Heart left ventricle (tissue), 16 donors: ENCODE measurements at regions not wholly inside any gene's neighbourhood (a gene's known extent, or its start where the extent isn't known, plus 50 kb on each side); places are given as distances from the start of the nearest gene placed in this dataset.

Experiments used
- ATAC-seq, 4 donors: fragments of 200-7000 bp; cut with Tn5 transposase; one replicate each; pipeline ENCODE4 v1.9.1; 2020 to 2022; ENCODE audit warnings: moderate library complexity in 4 of 4, mild to moderate bottlenecking in 3 of 4, moderate number of reproducible peaks in 1 of 4
- DNase-seq, 5 donors: peaks; one replicate each; pipeline ENCODE4 v3.0.0-alpha.2; 2020
- H3K27ac ChIP-seq, 12 donors: fragments of 200-600 bp; sonication (generic) in 4 of 12; one replicate each; pipeline versions ENCODE4 v1.5.0 to v1.8.0; 2016 to 2022; ENCODE audit warnings: mild to moderate bottlenecking in 2 of 12
- H3K27me3 ChIP-seq, 9 donors: fragments of 200-600 bp; sonication (generic) in 2 of 9; one replicate each; pipeline versions ENCODE4 v1.5.1 to v1.8.0; 2016 to 2022; ENCODE audit warnings: mild to moderate bottlenecking in 3 of 9
- H3K36me3 ChIP-seq, 9 donors: fragments of 200-600 bp; sonication (generic) in 2 of 9; one replicate each; pipeline versions ENCODE4 v1.5.0 to v1.8.0; 2018 to 2022; ENCODE audit warnings: mild to moderate bottlenecking in 2 of 9
- H3K4me1 ChIP-seq, 12 donors: fragments of 200-600 bp; sonication (generic) in 4 of 12; one replicate each; pipeline versions ENCODE4 v1.5.0 to v1.8.0; 2016 to 2022; ENCODE audit warnings: mild to moderate bottlenecking in 3 of 12
- H3K4me3 ChIP-seq, 12 donors: fragments of 200-600 bp; sonication (generic) in 4 of 12; one replicate each; pipeline versions ENCODE4 v1.5.0 to v1.8.0; 2017 to 2022; ENCODE audit warnings: mild to moderate bottlenecking in 9 of 12, moderate library complexity in 4 of 12
- H3K9me3 ChIP-seq, 12 donors: fragments of 200-600 bp; sonication (generic) in 4 of 12; one replicate each; pipeline versions ENCODE4 v1.5.0 to v1.8.0; 2016 to 2022; ENCODE audit warnings: mild to moderate bottlenecking in 1 of 12
- CTCF ChIP-seq, 12 donors: fragments of 200-600 bp; sonication (generic) in 4 of 12; IDR thresholded peaks; one replicate each; pipeline versions ENCODE4 v1.5.0 to v1.8.0; 2018 to 2022; ENCODE audit warnings: antibody characterized with exemption in 12 of 12, mild to moderate bottlenecking in 5 of 12
- POLR2A ChIP-seq, 2 donors: fragments of 450-650 bp; IDR thresholded peaks; one replicate each; pipeline ENCODE4 v1.6.1; 2017; ENCODE audit warnings: antibody characterized with exemption in 2 of 2, mild to moderate bottlenecking in 2 of 2, moderate library complexity in 2 of 2
- whole genome bisulfite sequencing, 4 donors: extraction: QIAGEN DNeasy Blood & Tissue Kit in 2 of 4; methylation state at CpG; one replicate each; pipeline versions ENCODE4 v1.1.5 to v1.1.7; 2013 to 2018; 5-methylcytosine and 5-hydroxymethylcytosine counted together
- intact Hi-C, 10 donors: fragments of 100-400 bp; cut with DNase I; formaldehyde crosslinking; loops; one replicate each; pipeline versions ENCODE4 v1.11.1 to v1.14.2; 2022
- donor health status: ischemic (EF 13 %, LVEDD 7.1; RV severe dilation, severe dysfunction).
- donor health status: healthy with polysubstance abuse.
- donor health status: DM: no; HTN: yes; CAD: no.
- donor health status: DM: no; HTN: no; CAD: no.
- donor health status: ischemic (EF 25% LVEDD 6.9; RV normal size, moderate dysfunction).
- donor health status: ischemic (EF 25% LVEDD 5.7; RV mildly dilated, moderate dysfunction).
- donor health status: healthy.
- donor health status: DM: yes; HTN: yes; CAD: no.
- donor health status: ischemic (EF 35%, LVEDD 5.7; RV mildly dilated, moderate dysfunction).
- donor health status: nonischemic (EF 11% LVEDD 7.7; RV severe dilation, severe dysfunction).
- donor health status: DM: yes; HTN: yes; CAD: no.
- donor health status: PGD.
- donor health status: ischemic (EF 29% LVEDD 5.4; RV normal size, mild dysfunction).
- donor health status: nonischemic (EF 23%, LVEDD 6.1; RV moderate dilation, normal function).

- DNase-seq, result no peak
Measured at GRCh38 chr15:87631093-87631492, 625.4 kb downstream of the NTRK3 start.

GRCh38 chr15:87628311-87628710 is 628.2 kb downstream of the NTRK3 start:
- Histone ChIP-seq H3K4me3 (no peak overlapping the region), H3K36me3 (no peaks in the 10 kb centered on the region), H3K27me3 (no peaks in the 10 kb centered on the region), H3K4me1 (peaks cover 0 to 10% (median 0%) of the 10 kb centered on the region in 12 donors), H3K9me3 (no peaks in the 10 kb centered on the region), H3K27ac (no peak overlapping the region)
- 49 to 75% (median 61%) methylated on average over 3 of the region's 3 CpGs for WGBS, 4 donors
- TF ChIP-seq CTCF (IDR thresholded peaks at IDR 0.05) (no peak), POLR2A (IDR thresholded peaks at IDR 0.05) (no peak)
- ATAC-seq, result no peak
- intact Hi-C loops, result no loop called here
- DNase-seq, result no peak

More at GRCh38 chr15:87631093-87631492, 625.4 kb downstream of the NTRK3 start:
- H3K27ac ChIP-seq, result no peak overlapping the region
- no peaks in the 10 kb centered on the region for H3K36me3 ChIP-seq
- TF ChIP-seq CTCF (IDR thresholded peaks at IDR 0.05) (no peak), POLR2A (IDR thresholded peaks at IDR 0.05) (no peak)
- H3K4me3 ChIP-seq, result no peak overlapping the region
- H3K9me3 ChIP-seq, result no peaks in the 10 kb centered on the region
- 79 to 90% (median 82%) methylated on average over 1 of the region's 1 CpG for WGBS, 4 donors
- intact Hi-C loops, result loop anchor here in 1 of 10 donors (10.0 kb wide), 2 partner anchors 64 to 1194 kb away; no protein-coding TSS in a partner anchor
- no peak for ATAC-seq
- peaks cover 0 to 14% (median 0%) of the 10 kb centered on the region in 12 donors for H3K4me1 ChIP-seq
- no peaks in the 10 kb centered on the region for H3K27me3 ChIP-seq

- peaks cover 0 to 5% (median 0%) of the 10 kb centered on the region in 12 donors for H3K9me3 ChIP-seq
- peaks cover 0 to 7% (median 0%) of the 10 kb centered on the region in 12 donors for H3K4me1 ChIP-seq
- no peak for ATAC-seq
- intact Hi-C loops, result no loop called here
- no peaks in the 10 kb centered on the region for H3K36me3 ChIP-seq
- no peaks in the 10 kb centered on the region for H3K27me3 ChIP-seq
- no peak for DNase-seq
- WGBS, 4 donors, result 74 to 81% (median 78%) methylated on average over 4 of the region's 4 CpGs
- no peak overlapping the region for H3K4me3 ChIP-seq
- H3K27ac ChIP-seq, result no peak overlapping the region
- TF ChIP-seq CTCF (IDR thresholded peaks at IDR 0.05) (no peak), POLR2A (IDR thresholded peaks at IDR 0.05) (no peak)
Measured at GRCh38 chr15:87626860-87627259, 629.7 kb downstream of the NTRK3 start.

GRCh38 chr15:87623832-87624231 is 632.7 kb downstream of the NTRK3 start:
- WGBS, 4 donors, result 34 to 57% (median 47%) methylated on average over 6 of the region's 6 CpGs
- TF ChIP-seq CTCF (IDR thresholded peaks at IDR 0.05) (no peak), POLR2A (IDR thresholded peaks at IDR 0.05) (no peak)

More at GRCh38 chr15:87623832-87624231, 632.7 kb downstream of the NTRK3 start:
- intact Hi-C loops, result no loop called here
- Histone ChIP-seq H3K4me1 (peaks cover 0 to 14% (median 4%) of the 10 kb centered on the region in 12 donors), H3K27me3 (no peaks in the 10 kb centered on the region), H3K36me3 (no peaks in the 10 kb centered on the region), H3K4me3 (no peak overlapping the region), H3K27ac (no peak overlapping the region), H3K9me3 (peaks cover 0 to 7% (median 0%) of the 10 kb centered on the region in 12 donors)
- ATAC-seq (no peak), DNase-seq (no peak)
